ENCODE measurements at regions not wholly inside any gene's neighbourhood (a gene's known extent, or its start where the extent isn't known, plus 50 kb on each side); places are given as distances from the start of the nearest gene placed in this dataset.

- H3K79me2 ChIP-seq (ENCODE audit: insufficient read depth, low read length) = no peaks in the 10 kb centered on the region
- H3K4me3 ChIP-seq (ENCODE audit: low read depth, low read length, poor library complexity, severe bottlenecking) = no peak overlapping the region
- H3K27ac ChIP-seq (ENCODE audit: low read depth, low read length, poor library complexity, severe bottlenecking) = no peak overlapping the region
- H3K9me3 ChIP-seq (ENCODE audit: low read length) = no peaks in the 10 kb centered on the region
- TF ChIP-seq, protein P1, sequence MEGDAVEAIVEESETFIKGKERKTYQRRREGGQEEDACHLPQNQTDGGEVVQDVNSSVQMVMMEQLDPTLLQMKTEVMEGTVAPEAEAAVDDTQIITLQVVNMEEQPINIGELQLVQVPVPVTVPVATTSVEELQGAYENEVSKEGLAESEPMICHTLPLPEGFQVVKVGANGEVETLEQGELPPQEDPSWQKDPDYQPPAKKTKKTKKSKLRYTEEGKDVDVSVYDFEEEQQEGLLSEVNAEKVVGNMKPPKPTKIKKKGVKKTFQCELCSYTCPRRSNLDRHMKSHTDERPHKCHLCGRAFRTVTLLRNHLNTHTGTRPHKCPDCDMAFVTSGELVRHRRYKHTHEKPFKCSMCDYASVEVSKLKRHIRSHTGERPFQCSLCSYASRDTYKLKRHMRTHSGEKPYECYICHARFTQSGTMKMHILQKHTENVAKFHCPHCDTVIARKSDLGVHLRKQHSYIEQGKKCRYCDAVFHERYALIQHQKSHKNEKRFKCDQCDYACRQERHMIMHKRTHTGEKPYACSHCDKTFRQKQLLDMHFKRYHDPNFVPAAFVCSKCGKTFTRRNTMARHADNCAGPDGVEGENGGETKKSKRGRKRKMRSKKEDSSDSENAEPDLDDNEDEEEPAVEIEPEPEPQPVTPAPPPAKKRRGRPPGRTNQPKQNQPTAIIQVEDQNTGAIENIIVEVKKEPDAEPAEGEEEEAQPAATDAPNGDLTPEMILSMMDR (IDR thresholded peaks at IDR 0.05; ENCODE audit: low read length) = no peak
- no peak for TF ChIP-seq EZH2 (IDR thresholded peaks at IDR 0.05; ENCODE audit: borderline replicate concordance, low read length)
- H3K9ac ChIP-seq (ENCODE audit: low read length) = no peak overlapping the region
- H4K20me1 ChIP-seq (ENCODE audit: insufficient read depth, low read length) = no peaks in the 10 kb centered on the region
- no peaks in the 10 kb centered on the region for H3F3A ChIP-seq (ENCODE audit: insufficient read depth, low read length)
- peaks cover 4% of the 10 kb centered on the region for H3K4me1 ChIP-seq (ENCODE audit: insufficient read depth, low read length, severe bottlenecking)
- no peaks in the 10 kb centered on the region for H3K27me3 ChIP-seq (ENCODE audit: insufficient read depth, low read length)
- no peaks in the 10 kb centered on the region for H3K9me2 ChIP-seq (ENCODE audit: low read depth, low read length)
- no peak overlapping the region for H3K4me2 ChIP-seq (ENCODE audit: low read length)
- no peak overlapping the region for H2AFZ ChIP-seq (ENCODE audit: low read length)
- H3K36me3 ChIP-seq (ENCODE audit: insufficient read depth, low read length) = no peaks in the 10 kb centered on the region
Measured at GRCh38 chr1:195501118-195501517, 1107.1 kb downstream of the KCNT2 start.

GRCh38 chr1:195495720-195496635 is 1112.3 kb downstream of the KCNT2 start:
- Histone ChIP-seq H3K36me3 (ENCODE audit: insufficient read depth, low read length) (no peaks in the 10 kb centered on the region), H3K9me3 (ENCODE audit: low read length) (no peaks in the 10 kb centered on the region), H3K9me2 (ENCODE audit: low read depth, low read length) (no peaks in the 10 kb centered on the region), H4K20me1 (ENCODE audit: insufficient read depth, low read length) (no peaks in the 10 kb centered on the region), H3K4me2 (ENCODE audit: low read length) (no peak overlapping the region), H3K4me1 (ENCODE audit: insufficient read depth, low read length, severe bottlenecking) (peaks cover 4% of the 10 kb centered on the region), H3K9ac (ENCODE audit: low read length) (no peak overlapping the region), H2AFZ (ENCODE audit: low read length) (no peak overlapping the region), H3K79me2 (ENCODE audit: insufficient read depth, low read length) (no peaks in the 10 kb centered on the region), H3K4me3 (ENCODE audit: low read depth, low read length, poor library complexity, severe bottlenecking) (no peak overlapping the region), H3K27ac (ENCODE audit: low read depth, low read length, poor library complexity, severe bottlenecking) (no peak overlapping the region), H3K27me3 (ENCODE audit: insufficient read depth, low read length) (no peaks in the 10 kb centered on the region), H3F3A (ENCODE audit: insufficient read depth, low read length) (no peaks in the 10 kb centered on the region)
- TF ChIP-seq, protein P1 (IDR thresholded peaks at IDR 0.05; ENCODE audit: low read length) = no peak
- TF ChIP-seq EZH2 (IDR thresholded peaks at IDR 0.05; ENCODE audit: borderline replicate concordance, low read length) = no peak

DNA sequence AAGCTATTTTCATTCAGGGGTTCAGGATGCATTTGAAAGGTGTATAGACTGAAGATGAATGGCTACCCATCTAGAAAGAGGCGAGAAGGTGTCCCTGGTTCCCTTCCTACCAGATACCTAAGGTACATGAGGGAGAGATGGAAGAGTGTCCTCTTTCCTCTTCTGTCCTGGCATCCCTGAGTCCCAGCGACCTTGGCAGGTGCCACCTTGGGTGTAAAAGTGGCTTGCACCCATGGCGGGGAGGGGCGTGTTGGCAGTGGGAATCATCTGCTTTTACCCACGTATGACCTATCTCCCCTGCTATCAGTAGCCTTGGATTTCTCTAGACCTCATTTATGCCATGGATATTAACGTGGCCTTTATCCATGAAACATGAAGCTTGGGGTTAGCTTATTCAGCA is 1126.1 kb downstream of the KCNT2 start:
- no peak overlapping the region for H3K4me2 ChIP-seq (ENCODE audit: low read length)
- H3K27me3 ChIP-seq (ENCODE audit: insufficient read depth, low read length) = no peaks in the 10 kb centered on the region
- H4K20me1 ChIP-seq (ENCODE audit: insufficient read depth, low read length) = no peaks in the 10 kb centered on the region
- TF ChIP-seq, protein P1 (IDR thresholded peaks at IDR 0.05; ENCODE audit: low read length) = no peak
- no peak for TF ChIP-seq EZH2 (IDR thresholded peaks at IDR 0.05; ENCODE audit: borderline replicate concordance, low read length)
- no peaks in the 10 kb centered on the region for H3K9me2 ChIP-seq (ENCODE audit: low read depth, low read length)
- no peaks in the 10 kb centered on the region for H3K79me2 ChIP-seq (ENCODE audit: insufficient read depth, low read length)
- H3K27ac ChIP-seq (ENCODE audit: low read depth, low read length, poor library complexity, severe bottlenecking) = no peak overlapping the region
- H3K9me3 ChIP-seq (ENCODE audit: low read length) = no peaks in the 10 kb centered on the region
- H2AFZ ChIP-seq (ENCODE audit: low read length) = no peak overlapping the region
- peaks cover 4% of the 10 kb centered on the region for H3K4me1 ChIP-seq (ENCODE audit: insufficient read depth, low read length, severe bottlenecking)
- H3K4me3 ChIP-seq (ENCODE audit: low read depth, low read length, poor library complexity, severe bottlenecking) = no peak overlapping the region
- no peak overlapping the region for H3K9ac ChIP-seq (ENCODE audit: low read length)
- H3K36me3 ChIP-seq (ENCODE audit: insufficient read depth, low read length) = no peaks in the 10 kb centered on the region
- no peaks in the 10 kb centered on the region for H3F3A ChIP-seq (ENCODE audit: insufficient read depth, low read length)
